Fibroblast of lung (primary cell): ENCODE measurements at regions not wholly inside any gene's neighbourhood (a gene's known extent, or its start where the extent isn't known, plus 50 kb on each side); places are given as distances from the start of the nearest gene placed in this dataset.

Experiments used
- CTCF ChIP-seq, 2 donors: IDR thresholded peaks in 1 of 2; conservative IDR thresholded peaks in 1 of 2; 1 replicate in 1 of 2; 2 replicates in 1 of 2; pipeline ENCODE4 v1.5.1; 2011 to 2012; ENCODE audit warnings: low read length in 2 of 2, control low read depth in 1 of 2, inconsistent platforms in 1 of 2, low read depth in 1 of 2, mild to moderate bottlenecking in 1 of 2
- EZH2 ChIP-seq: IDR thresholded peaks from 2 replicates; pipeline ENCODE4 v1.5.1; 2012; ENCODE audit warnings: low read length, control low read depth, mild to moderate bottlenecking; ENCODE audit errors: missing control alignments

- no peak for TF ChIP-seq CTCF (conservative IDR thresholded peaks at IDR 0.05 in 1 of 2, IDR thresholded peaks at IDR 0.05 in 1 of 2; ENCODE audit: low read depth in 1 of 2, low read length in 2 of 2)
- TF ChIP-seq EZH2 = no peak
Observed at GRCh38 chr14:59086241-59086882, 102.1 kb upstream of the DAAM1 start.
